ENCODE measurements at regions not wholly inside any gene's neighbourhood (a gene's known extent, or its start where the extent isn't known, plus 50 kb on each side); places are given as distances from the start of the nearest gene placed in this dataset.

DNA sequence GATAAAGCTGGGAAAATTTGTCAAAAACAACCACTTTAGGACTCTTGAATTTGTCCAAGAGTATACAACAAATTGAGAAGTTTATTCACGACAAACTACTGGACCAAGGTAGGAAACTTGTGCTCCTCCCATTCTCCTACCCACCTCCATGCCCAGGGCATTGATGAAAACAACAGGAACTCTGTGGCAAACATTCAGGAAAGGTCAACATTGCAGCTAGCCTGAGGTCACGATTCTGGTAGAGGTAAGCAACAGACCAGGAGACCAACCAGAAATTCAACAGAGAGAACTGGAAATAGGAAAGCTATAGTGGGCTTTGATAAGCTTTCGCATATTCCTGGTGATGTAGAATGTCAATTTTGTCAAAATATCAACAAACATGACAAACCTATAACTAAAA lies 209.1 kb upstream of the CTAGE1 start:
- Histone ChIP-seq H3K4me1 (no peaks in the 10 kb centered on the region), H3K9me3 (no peaks in the 10 kb centered on the region), H3K4me3 (no peak overlapping the region), H3K36me3 (ENCODE audit: insufficient read depth in 1 of 2, low read depth in 1 of 2) (no peaks in the 10 kb centered on the region), H3K27me3 (ENCODE audit: insufficient read depth in 3 of 3, low read length in 2 of 3) (no peaks in the 10 kb centered on the region), H3K27ac (no peak overlapping the region)
- DNase-seq = no peak
- TF ChIP-seq, protein P1, sequence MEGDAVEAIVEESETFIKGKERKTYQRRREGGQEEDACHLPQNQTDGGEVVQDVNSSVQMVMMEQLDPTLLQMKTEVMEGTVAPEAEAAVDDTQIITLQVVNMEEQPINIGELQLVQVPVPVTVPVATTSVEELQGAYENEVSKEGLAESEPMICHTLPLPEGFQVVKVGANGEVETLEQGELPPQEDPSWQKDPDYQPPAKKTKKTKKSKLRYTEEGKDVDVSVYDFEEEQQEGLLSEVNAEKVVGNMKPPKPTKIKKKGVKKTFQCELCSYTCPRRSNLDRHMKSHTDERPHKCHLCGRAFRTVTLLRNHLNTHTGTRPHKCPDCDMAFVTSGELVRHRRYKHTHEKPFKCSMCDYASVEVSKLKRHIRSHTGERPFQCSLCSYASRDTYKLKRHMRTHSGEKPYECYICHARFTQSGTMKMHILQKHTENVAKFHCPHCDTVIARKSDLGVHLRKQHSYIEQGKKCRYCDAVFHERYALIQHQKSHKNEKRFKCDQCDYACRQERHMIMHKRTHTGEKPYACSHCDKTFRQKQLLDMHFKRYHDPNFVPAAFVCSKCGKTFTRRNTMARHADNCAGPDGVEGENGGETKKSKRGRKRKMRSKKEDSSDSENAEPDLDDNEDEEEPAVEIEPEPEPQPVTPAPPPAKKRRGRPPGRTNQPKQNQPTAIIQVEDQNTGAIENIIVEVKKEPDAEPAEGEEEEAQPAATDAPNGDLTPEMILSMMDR (IDR thresholded peaks at IDR 0.05) = no peak
- 76 to 84% (median 79%) methylated on average over 3 of the region's 3 CpGs for WGBS, 3 donors
- ATAC-seq = no peak
- intact Hi-C loops (cut with DNase I) = no loop called here

DNA sequence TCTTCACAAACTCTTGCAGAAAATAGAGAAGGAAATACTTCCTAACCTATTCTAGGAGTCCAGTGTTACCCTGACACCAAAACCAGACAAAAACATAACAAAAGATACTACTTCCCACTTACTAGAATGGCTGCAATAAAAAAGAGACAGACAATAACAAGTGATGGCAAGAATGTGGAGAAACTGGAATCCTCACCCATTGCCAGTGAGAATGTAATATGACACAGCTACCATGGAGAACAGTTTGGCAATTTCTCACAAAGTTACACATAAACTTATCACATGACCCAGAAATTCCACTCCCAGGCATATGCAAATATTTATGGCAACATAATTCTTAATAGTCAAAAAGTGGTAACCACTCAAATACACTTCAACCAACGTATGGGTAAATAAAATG lies 209.8 kb upstream of the CTAGE1 start:
- ATAC-seq (no peak), DNase-seq (no peak)
- intact Hi-C loops (cut with DNase I) = no loop called here
- Histone ChIP-seq H3K36me3 (ENCODE audit: insufficient read depth in 1 of 2, low read depth in 1 of 2) (no peaks in the 10 kb centered on the region), H3K27ac (no peak overlapping the region), H3K27me3 (ENCODE audit: insufficient read depth in 3 of 3, low read length in 2 of 3) (no peaks in the 10 kb centered on the region), H3K4me3 (no peak overlapping the region), H3K9me3 (no peaks in the 10 kb centered on the region), H3K4me1 (no peaks in the 10 kb centered on the region)
- TF ChIP-seq, protein P1 (IDR thresholded peaks at IDR 0.05) = no peak
- 64 to 82% (median 71%) methylated on average over 1 of the region's 1 CpG for WGBS, 3 donors

GRCh38 chr18:22628795-22629510 lies 211.2 kb upstream of the CTAGE1 start:
- no peaks in the 10 kb centered on the region for H3K9me3 ChIP-seq
- H3K4me1 ChIP-seq = no peaks in the 10 kb centered on the region
- WGBS, 3 donors = 76 to 78% (median 78%) methylated on average over 14 of the region's 14 CpGs
- TF ChIP-seq, protein P1 (IDR thresholded peaks at IDR 0.05) = no peak
- ATAC-seq (no peak), DNase-seq (no peak)
- no peak overlapping the region for H3K27ac ChIP-seq
- H3K27me3 ChIP-seq (ENCODE audit: insufficient read depth in 3 of 3, low read length in 2 of 3) = no peaks in the 10 kb centered on the region
- H3K36me3 ChIP-seq (ENCODE audit: insufficient read depth in 1 of 2, low read depth in 1 of 2) = no peaks in the 10 kb centered on the region
- intact Hi-C loops (cut with DNase I) = no loop called here
- no peak overlapping the region for H3K4me3 ChIP-seq

DNA sequence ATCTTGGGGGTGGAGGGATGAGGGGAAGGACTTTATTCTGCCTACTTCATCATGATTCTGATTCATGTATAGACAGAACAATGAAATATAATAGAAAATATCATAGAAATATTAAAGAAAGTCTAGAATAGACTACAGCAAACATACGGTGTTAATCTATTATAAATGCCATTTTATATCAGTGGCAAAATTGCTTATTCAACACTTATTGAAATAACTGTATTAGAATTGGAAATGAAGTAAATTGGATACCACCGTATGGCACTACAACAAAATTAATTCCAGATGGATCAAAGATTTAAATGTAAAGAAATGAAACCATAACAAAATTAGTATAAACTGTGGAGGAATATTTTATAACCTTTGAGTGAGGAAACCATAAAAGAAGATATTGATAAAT lies 213.3 kb upstream of the CTAGE1 start:
- Histone ChIP-seq H3K9me3 (no peaks in the 10 kb centered on the region), H3K4me3 (no peak overlapping the region), H3K27me3 (ENCODE audit: insufficient read depth in 3 of 3, low read length in 2 of 3) (no peaks in the 10 kb centered on the region), H3K4me1 (no peaks in the 10 kb centered on the region), H3K36me3 (ENCODE audit: insufficient read depth in 1 of 2, low read depth in 1 of 2) (no peaks in the 10 kb centered on the region), H3K27ac (no peak overlapping the region)
- DNase-seq (no peak), ATAC-seq (no peak)
- intact Hi-C loops (cut with DNase I) = no loop called here
- TF ChIP-seq, protein P1 (IDR thresholded peaks at IDR 0.05) = no peak
- 88 to 92% (median 90%) methylated on average over 2 of the region's 2 CpGs for WGBS, 3 donors

- 20 to 21% (median 21%) methylated on average over 4 of the region's 4 CpGs for WGBS, 3 donors
- no peaks in the 10 kb centered on the region for H3K4me1 ChIP-seq
- no peaks in the 10 kb centered on the region for H3K36me3 ChIP-seq (ENCODE audit: insufficient read depth in 1 of 2, low read depth in 1 of 2)
- H3K4me3 ChIP-seq = no peak overlapping the region
- no peaks in the 10 kb centered on the region for H3K27me3 ChIP-seq (ENCODE audit: insufficient read depth in 3 of 3, low read length in 2 of 3)
- no peak for DNase-seq
- H3K27ac ChIP-seq = no peak overlapping the region
- TF ChIP-seq, protein P1 (IDR thresholded peaks at IDR 0.05) = no peak
- intact Hi-C loops (cut with DNase I) = no loop called here
- no peak for ATAC-seq
- H3K9me3 ChIP-seq = no peaks in the 10 kb centered on the region
These were observed 214.5 kb upstream of the CTAGE1 start for GRCh38 chr18:22632191-22632590.

Data from psoas muscle (tissue), 7 donors.